HEK293T (cell line): ENCODE measurements at regions not wholly inside any gene's neighbourhood (a gene's known extent, or its start where the extent isn't known, plus 50 kb on each side); places are given as distances from the start of the nearest gene placed in this dataset.

Source experiments
- CTCF ChIA-PET: fragments of 350-600 bp; formaldehyde crosslinking; extraction: SDS; loops from one replicate; lab custom pipeline; 2021; ENCODE audit warnings: antibody characterized with exemption, inconsistent platforms; lab: Yijun Ruan, JAX
- POLR2A ChIA-PET: fragments of 350-600 bp; formaldehyde crosslinking; extraction: SDS; loops from one replicate; lab custom pipeline; 2020; ENCODE audit warnings: antibody characterized with exemption, inconsistent platforms; lab: Yijun Ruan, JAX
- DNase-seq: peaks from one replicate; pipeline ENCODE4 v3.0.0; 2012; ENCODE audit warnings: mixed read lengths; ENCODE audit errors: extremely low spot score
- ARNT ChIP-seq: fragments of 450-650 bp; IDR thresholded peaks from 2 replicates; pipeline ENCODE4 v1.6.1; 2017; ENCODE audit warnings: mild to moderate bottlenecking
- BHLHE40 ChIP-seq: fragments of 450-650 bp; IDR thresholded peaks from 2 replicates; pipeline ENCODE4 v1.6.1; 2016; ENCODE audit warnings: mild to moderate bottlenecking, moderate library complexity, borderline replicate concordance
- CTBP1 ChIP-seq: fragments of 450-650 bp; IDR thresholded peaks from 2 replicates; pipeline ENCODE4 v1.6.1; 2016; ENCODE audit warnings: borderline replicate concordance
- ELF4 ChIP-seq: fragments of 450-650 bp; IDR thresholded peaks from 2 replicates; pipeline ENCODE4 v1.6.1; 2017; ENCODE audit warnings: antibody characterized with exemption
- FOXA1 ChIP-seq: fragments of 450-650 bp; IDR thresholded peaks from 2 replicates; pipeline ENCODE4 v1.6.1; 2016; ENCODE audit warnings: mild to moderate bottlenecking
- FOXK2 ChIP-seq: fragments of 450-650 bp; IDR thresholded peaks from 2 replicates; pipeline ENCODE4 v1.6.1; 2016; ENCODE audit warnings: mild to moderate bottlenecking
- FOXM1 ChIP-seq: fragments of 450-650 bp; IDR thresholded peaks from 2 replicates; pipeline ENCODE4 v1.6.1; 2017; ENCODE audit warnings: mild to moderate bottlenecking, borderline replicate concordance
- HDGF ChIP-seq: fragments of 450-650 bp; IDR thresholded peaks from 2 replicates; pipeline ENCODE4 v1.6.1; 2017; ENCODE audit warnings: antibody characterized with exemption, borderline replicate concordance
- L3MBTL2 ChIP-seq: fragments of 450-650 bp; conservative IDR thresholded peaks from 2 replicates; pipeline ENCODE4 v1.6.1; 2016; ENCODE audit warnings: mild to moderate bottlenecking
- LEF1 ChIP-seq: fragments of 450-650 bp; IDR thresholded peaks from 2 replicates; pipeline ENCODE4 v1.6.1; 2017; ENCODE audit warnings: mild to moderate bottlenecking, borderline replicate concordance
- NFRKB ChIP-seq: fragments of 450-650 bp; IDR thresholded peaks from 2 replicates; pipeline ENCODE4 v1.6.1; 2016; ENCODE audit warnings: mild to moderate bottlenecking, moderate library complexity
- SP1 ChIP-seq: fragments of 450-650 bp; IDR thresholded peaks from 2 replicates; pipeline ENCODE4 v1.6.1; 2017
- SUZ12 ChIP-seq: fragments of 450-650 bp; IDR thresholded peaks from 2 replicates; pipeline ENCODE4 v1.6.1; 2016; ENCODE audit warnings: mild to moderate bottlenecking
- TARDBP ChIP-seq: fragments of 450-650 bp; IDR thresholded peaks from 2 replicates; pipeline ENCODE4 v1.6.1; 2016
- ZNF384 ChIP-seq: fragments of 450-650 bp; IDR thresholded peaks from 2 replicates; pipeline ENCODE4 v1.6.1; 2016
- TF ChIP-seq, protein P1 (sequence below): fragments of 450-650 bp; IDR thresholded peaks from 2 replicates; pipeline ENCODE4 v1.6.1; 2016

DNA sequence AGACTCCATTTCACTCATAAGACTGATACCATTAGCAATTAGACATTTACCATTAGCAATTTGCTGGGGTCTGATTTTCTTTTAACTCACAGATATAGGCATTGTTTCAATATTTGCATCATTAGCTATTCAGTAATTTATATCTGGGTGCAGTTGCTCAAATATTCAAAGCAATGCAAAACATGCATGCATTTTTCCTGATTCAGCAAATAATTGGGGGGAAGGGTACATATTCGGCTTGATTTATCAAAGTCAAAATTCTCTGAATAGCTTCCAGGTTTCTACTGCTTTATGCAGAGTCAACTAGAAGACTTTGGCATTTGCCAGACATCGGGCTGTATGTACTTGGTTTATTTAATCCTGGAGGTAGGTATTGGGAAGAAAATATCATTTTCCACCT is 315.6 kb upstream of the NR2F2 start:
- TF ChIP-seq FOXK2 (no peak), FOXA1 (no peak), ELF4 (no peak), SP1 (no peak), LEF1 (no peak)
- POLR2A ChIA-PET, result no interaction called here
- DNase-seq, result no peak
- CTCF ChIA-PET, result interaction anchor here (0.6 kb wide), 1 partner anchor 571 kb away, joined by 6 read pairs; no protein-coding TSS in a partner anchor

- no peak for DNase-seq
- TF ChIP-seq LEF1 (no peak), CTBP1 (no peak), NFRKB (no peak)
- TF ChIP-seq, protein P1, sequence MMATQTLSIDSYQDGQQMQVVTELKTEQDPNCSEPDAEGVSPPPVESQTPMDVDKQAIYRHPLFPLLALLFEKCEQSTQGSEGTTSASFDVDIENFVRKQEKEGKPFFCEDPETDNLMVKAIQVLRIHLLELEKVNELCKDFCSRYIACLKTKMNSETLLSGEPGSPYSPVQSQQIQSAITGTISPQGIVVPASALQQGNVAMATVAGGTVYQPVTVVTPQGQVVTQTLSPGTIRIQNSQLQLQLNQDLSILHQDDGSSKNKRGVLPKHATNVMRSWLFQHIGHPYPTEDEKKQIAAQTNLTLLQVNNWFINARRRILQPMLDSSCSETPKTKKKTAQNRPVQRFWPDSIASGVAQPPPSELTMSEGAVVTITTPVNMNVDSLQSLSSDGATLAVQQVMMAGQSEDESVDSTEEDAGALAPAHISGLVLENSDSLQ, result no peak
- ChIA-PET POLR2A (no interaction called here), CTCF (no interaction called here)
Measured at GRCh38 chr15:96019114-96019513, 311.4 kb upstream of the NR2F2 start.

DNA sequence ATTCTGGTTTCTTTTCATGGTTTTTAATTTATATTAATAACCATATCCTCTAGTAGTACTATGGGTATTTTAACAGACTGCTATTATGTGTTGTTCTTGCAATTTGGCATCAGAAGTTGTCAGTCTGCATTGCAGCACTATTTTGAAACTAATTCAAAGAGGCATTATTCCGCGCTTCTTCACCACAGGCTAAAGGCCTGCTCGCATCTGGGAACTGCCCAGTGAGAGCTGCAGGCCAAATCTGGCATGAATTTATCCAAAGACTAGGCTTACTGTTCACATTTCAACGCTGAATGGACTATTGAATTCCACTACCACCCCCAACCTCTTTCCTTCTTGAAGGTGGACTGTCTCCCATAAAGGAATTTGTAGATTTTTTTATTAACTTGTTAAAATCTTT is 310.4 kb upstream of the NR2F2 start:
- CTCF ChIA-PET, result no interaction called here
- no peak for DNase-seq
- TF ChIP-seq FOXK2 (no peak), SP1 (no peak), NFRKB (no peak), ARNT (no peak), LEF1 (no peak), CTBP1 (no peak), SUZ12 (no peak), HDGF (no peak), L3MBTL2 (no peak), ZNF384 (no peak), FOXM1 (no peak), TARDBP (no peak), BHLHE40 (no peak), ELF4 (no peak), FOXA1 (no peak)
- TF ChIP-seq, protein P1, result no peak
- POLR2A ChIA-PET, result no interaction called here

DNA sequence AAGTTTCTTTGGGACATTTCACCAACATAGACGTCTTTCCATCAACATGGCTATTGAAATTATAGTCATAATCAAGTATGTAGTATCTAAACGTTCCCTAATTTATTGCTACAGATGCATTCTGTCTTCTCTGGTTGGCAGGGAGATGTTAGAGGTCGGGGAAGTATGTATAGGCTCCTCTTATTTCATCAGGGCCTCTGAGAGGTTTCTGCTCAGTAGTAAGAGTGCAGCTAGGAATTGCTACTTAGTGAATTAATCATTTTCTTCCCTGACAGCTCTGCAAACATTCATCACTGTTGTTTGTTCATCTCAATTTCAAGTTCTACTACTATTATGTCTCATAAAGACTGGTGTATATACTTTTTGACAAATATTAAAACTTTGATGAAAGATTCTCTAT is 309.7 kb upstream of the NR2F2 start:
- no peak for DNase-seq
- POLR2A ChIA-PET, result no interaction called here
- no peak for TF ChIP-seq BHLHE40
- TF ChIP-seq L3MBTL2, result no peak
- TF ChIP-seq SP1, result no peak
- no peak for TF ChIP-seq SUZ12
- no peak for TF ChIP-seq ELF4
- TF ChIP-seq, protein P1, result 0 out of 2 replicates have a peak, but pooled peaks have one; percentile 17
- no peak for TF ChIP-seq ZNF384
- TF ChIP-seq FOXK2, result no peak
- CTCF ChIA-PET, result no interaction called here

DNA sequence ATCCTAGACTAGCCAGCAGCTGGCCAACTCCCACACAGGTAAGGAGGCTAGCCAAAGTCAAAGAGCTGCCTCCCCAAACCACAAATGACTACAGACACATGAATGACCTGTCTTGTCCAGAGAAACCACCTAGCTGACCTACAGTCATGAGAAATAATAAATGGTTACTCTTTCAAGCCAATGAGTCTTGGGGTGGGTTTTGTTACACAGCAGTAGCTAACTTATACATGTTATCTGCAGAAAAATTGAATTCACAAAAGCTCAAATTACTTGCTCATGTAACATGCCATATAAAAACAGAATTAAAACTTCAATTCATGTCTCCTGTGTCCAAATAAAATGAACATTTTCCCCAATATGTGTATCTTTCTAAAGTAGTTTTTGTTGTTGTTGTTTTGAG is 307.4 kb upstream of the NR2F2 start:
- POLR2A ChIA-PET, result no interaction called here
- CTCF ChIA-PET, result no interaction called here
- TF ChIP-seq SP1 (no peak), BHLHE40 (no peak), CTBP1 (no peak), FOXK2 (no peak), NFRKB (no peak), SUZ12 (no peak)
- DNase-seq, result no peak

- CTCF ChIA-PET, result no interaction called here
Measured at GRCh38 chr15:96027501-96027900, 303.0 kb upstream of the NR2F2 start.

More at GRCh38 chr15:96027501-96027900, 303.0 kb upstream of the NR2F2 start:
- POLR2A ChIA-PET, result no interaction called here
- TF ChIP-seq NFRKB, result no peak
- no peak for TF ChIP-seq SUZ12
- TF ChIP-seq, protein P1, result no peak
- TF ChIP-seq LEF1, result no peak
- TF ChIP-seq FOXK2, result no peak
- TF ChIP-seq FOXM1, result no peak
- no peak for TF ChIP-seq SP1
- TF ChIP-seq BHLHE40, result no peak
- no peak for TF ChIP-seq HDGF
- TF ChIP-seq ARNT, result no peak
- TF ChIP-seq TARDBP, result no peak
- TF ChIP-seq ELF4, result no peak
- DNase-seq, result no peak
